DND-41 (cell line): ENCODE measurements at regions not wholly inside any gene's neighbourhood (a gene's known extent, or its start where the extent isn't known, plus 50 kb on each side); places are given as distances from the start of the nearest gene placed in this dataset.

Source experiments
- ATAC-seq: fragments of 200-7000 bp; cut with Tn5 transposase; 3 replicates; pipeline ENCODE4 v1.9.1; 2021; ENCODE audit warnings: low read depth; ENCODE audit not compliant: insufficient read depth
- DNase-seq: peaks from one replicate; pipeline ENCODE4 v3.0.0-alpha.2; 2020
- H2AFZ ChIP-seq: 2 replicates; pipeline ENCODE4 v1.6.0; 2012; ENCODE audit warnings: low read depth, low read length
- H3K27ac ChIP-seq: 2 replicates; pipeline ENCODE4 v1.5.1; 2012; ENCODE audit warnings: low read length, inconsistent platforms
- H3K27me3 ChIP-seq: fragments of 200-600 bp; sonication (generic); 2 replicates; pipeline ENCODE4 v1.6.0; 2012; ENCODE audit warnings: low read length, mild to moderate bottlenecking, inconsistent platforms; ENCODE audit not compliant: insufficient read depth, poor library complexity
- H3K36me3 ChIP-seq: 2 replicates; pipeline ENCODE4 v1.5.1; 2012; ENCODE audit warnings: low read length, inconsistent platforms; ENCODE audit not compliant: insufficient read depth
- H3K4me1 ChIP-seq: 2 replicates; pipeline ENCODE4 v1.5.1; 2012; ENCODE audit warnings: mild to moderate bottlenecking, low read length; ENCODE audit not compliant: insufficient read depth
- H3K4me2 ChIP-seq: 2 replicates; pipeline ENCODE4 v1.6.0; 2012; ENCODE audit warnings: mild to moderate bottlenecking, moderate library complexity, low read length, inconsistent platforms; ENCODE audit not compliant: insufficient read depth
- H3K4me3 ChIP-seq, 2 experiments: fragments of 200-600 bp in 1 of 2; shearing (Covaris generic) in 1 of 2; 2 replicates each; pipeline ENCODE4 v1.5.1; 2012 to 2016; ENCODE audit warnings: inconsistent platforms in 2 of 2, low read length in 2 of 2, mild to moderate bottlenecking in 2 of 2, low read depth in 1 of 2, moderate library complexity in 1 of 2
- H3K79me2 ChIP-seq: 2 replicates; pipeline ENCODE4 v1.6.0; 2012; ENCODE audit warnings: low read length, inconsistent platforms; ENCODE audit not compliant: insufficient read depth
- H3K9ac ChIP-seq: 2 replicates; pipeline ENCODE4 v1.6.0; 2012; ENCODE audit warnings: low read depth, mild to moderate bottlenecking, inconsistent platforms, low read length, moderate library complexity
- H3K9me3 ChIP-seq: 2 replicates; pipeline ENCODE4 v1.5.1; 2012; ENCODE audit warnings: low read length, moderate library complexity, mild to moderate bottlenecking, inconsistent platforms; ENCODE audit not compliant: insufficient read depth, severe bottlenecking
- H4K20me1 ChIP-seq: 2 replicates; pipeline ENCODE4 v1.6.0; 2012; ENCODE audit warnings: low read length; ENCODE audit not compliant: insufficient read depth
- CTCF ChIP-seq: IDR thresholded peaks from 2 replicates; pipeline ENCODE4 v1.5.1; 2012; ENCODE audit warnings: borderline replicate concordance, low read length, moderate library complexity, mild to moderate bottlenecking; ENCODE audit not compliant: poor library complexity, severe bottlenecking; ENCODE audit errors: extremely low read depth
- EZH2 ChIP-seq: IDR thresholded peaks from 3 replicates; pipeline ENCODE4 v1.6.1; 2012; ENCODE audit warnings: borderline replicate concordance, low read depth, mild to moderate bottlenecking, moderate library complexity, low read length, inconsistent platforms; ENCODE audit not compliant: severe bottlenecking

- no peak overlapping the region for H2AFZ ChIP-seq
- no peak for DNase-seq
Measured at GRCh38 chr6:91465393-91465792, 878.5 kb upstream of the MAP3K7 start.

GRCh38 chr6:91464718-91465117 lies 877.8 kb upstream of the MAP3K7 start:
- H3K4me1 ChIP-seq, result no peaks in the 10 kb centered on the region
- no peaks in the 10 kb centered on the region for H3K36me3 ChIP-seq
- ATAC-seq (no peak), DNase-seq (no peak)
- no peak overlapping the region for H3K4me2 ChIP-seq
- no peak overlapping the region for H3K27ac ChIP-seq
- peaks cover 3% of the 10 kb centered on the region for H3K27me3 ChIP-seq
- no peaks in the 10 kb centered on the region for H3K79me2 ChIP-seq
- H2AFZ ChIP-seq, result no peak overlapping the region
- no peak overlapping the region for H3K9ac ChIP-seq
- H3K9me3 ChIP-seq, result no peaks in the 10 kb centered on the region
- no peak for TF ChIP-seq EZH2
- TF ChIP-seq CTCF, result no peak
- no peak overlapping the region for H3K4me3 ChIP-seq
- H4K20me1 ChIP-seq, result no peaks in the 10 kb centered on the region

More at GRCh38 chr6:91465393-91465792, 878.5 kb upstream of the MAP3K7 start:
- H3K9me3 ChIP-seq, result no peaks in the 10 kb centered on the region
- no peak overlapping the region for H3K27ac ChIP-seq
- TF ChIP-seq EZH2, result no peak
- TF ChIP-seq CTCF, result no peak
- no peaks in the 10 kb centered on the region for H3K79me2 ChIP-seq
- no peaks in the 10 kb centered on the region for H4K20me1 ChIP-seq
- H3K36me3 ChIP-seq, result no peaks in the 10 kb centered on the region
- no peak overlapping the region for H3K4me3 ChIP-seq
- H3K9ac ChIP-seq, result no peak overlapping the region
- H3K4me1 ChIP-seq, result no peaks in the 10 kb centered on the region
- no peak overlapping the region for H3K4me2 ChIP-seq
- peaks cover 3% of the 10 kb centered on the region for H3K27me3 ChIP-seq
- ATAC-seq, result no peak

- H3K9ac ChIP-seq, result no peak overlapping the region
- ATAC-seq (no peak), DNase-seq (no peak)
- no peaks in the 10 kb centered on the region for H3K9me3 ChIP-seq
- H3K4me1 ChIP-seq, result no peaks in the 10 kb centered on the region
- peaks cover 3% of the 10 kb centered on the region for H3K27me3 ChIP-seq
- H3K36me3 ChIP-seq, result no peaks in the 10 kb centered on the region
- H3K27ac ChIP-seq, result no peak overlapping the region
- TF ChIP-seq EZH2, result no peak
- no peak for TF ChIP-seq CTCF
- H3K79me2 ChIP-seq, result no peaks in the 10 kb centered on the region
- no peak overlapping the region for H3K4me2 ChIP-seq
- H3K4me3 ChIP-seq, result no peak overlapping the region
- no peaks in the 10 kb centered on the region for H4K20me1 ChIP-seq
- no peak overlapping the region for H2AFZ ChIP-seq
Measured at GRCh38 chr6:91464201-91464600, 877.3 kb upstream of the MAP3K7 start.

- no peak overlapping the region for H3K9ac ChIP-seq
- DNase-seq (no peak), ATAC-seq (no peak)
- no peaks in the 10 kb centered on the region for H3K79me2 ChIP-seq
- H3K36me3 ChIP-seq, result no peaks in the 10 kb centered on the region
- H3K4me1 ChIP-seq, result no peaks in the 10 kb centered on the region
- no peak overlapping the region for H3K4me2 ChIP-seq
- H3K9me3 ChIP-seq, result no peaks in the 10 kb centered on the region
- TF ChIP-seq EZH2, result no peak
- TF ChIP-seq CTCF, result no peak
- H3K27ac ChIP-seq, result no peak overlapping the region
- no peak overlapping the region for H3K4me3 ChIP-seq
- H4K20me1 ChIP-seq, result no peaks in the 10 kb centered on the region
- H2AFZ ChIP-seq, result no peak overlapping the region
- peaks cover 3% of the 10 kb centered on the region for H3K27me3 ChIP-seq
Measured at GRCh38 chr6:91462241-91462640, 875.4 kb upstream of the MAP3K7 start.
